ENCODE measurements at regions not wholly inside any gene's neighbourhood (a gene's known extent, or its start where the extent isn't known, plus 50 kb on each side); places are given as distances from the start of the nearest gene placed in this dataset.

- no peak for TF ChIP-seq TCF12 (IDR thresholded peaks at IDR 0.05; ENCODE audit: low read depth)
- no peak for TF ChIP-seq REST (IDR thresholded peaks at IDR 0.05; ENCODE audit: low read depth)
- no peak for TF ChIP-seq MAX (IDR thresholded peaks at IDR 0.05)
- no peak for TF ChIP-seq NFIC (IDR thresholded peaks at IDR 0.05)
- TF ChIP-seq USF1 (IDR thresholded peaks at IDR 0.05) = no peak
- no peak for TF ChIP-seq EGR1 (IDR thresholded peaks at IDR 0.05)
Measured at GRCh38 chr6:151722342-151722741, 85.1 kb upstream of the ESR1 start.

All from Ishikawa (cell line).